B cell (primary cell): ENCODE measurements at regions not wholly inside any gene's neighbourhood (a gene's known extent, or its start where the extent isn't known, plus 50 kb on each side); places are given as distances from the start of the nearest gene placed in this dataset.

Source experiments
- ATAC-seq: fragments of 200-7000 bp; cut with Tn5 transposase; one replicate; pipeline ENCODE4 v1.10.0; 2021; ENCODE audit warnings: low read depth, mild to moderate bottlenecking, moderate number of reproducible peaks, moderate library complexity
- CTCF ChIA-PET: fragments of 350-600 bp; sonication (Branson Sonifier 250); formaldehyde crosslinking; loops from one replicate; lab custom pipeline; 2021; ENCODE audit warnings: antibody characterized with exemption, inconsistent platforms; lab: Charles Lee
- POLR2A ChIA-PET: fragments of 350-600 bp; sonication (Branson Sonifier 250); formaldehyde crosslinking; loops from one replicate; lab custom pipeline; 2021; ENCODE audit warnings: antibody characterized with exemption; lab: Charles Lee
- DNase-seq: peaks from one replicate; pipeline ENCODE4 v3.0.0; 2013
- H2AFZ ChIP-seq: 2 replicates; pipeline ENCODE4 v1.6.1; 2012; ENCODE audit warnings: mild to moderate bottlenecking, low read depth, low read length; ENCODE audit not compliant: insufficient read depth, poor library complexity, severe bottlenecking
- H3K27ac ChIP-seq, 2 donors: 1 replicate in 1 of 2; 2 replicates in 1 of 2; pipeline ENCODE4 v1.5.1; 2012 to 2013; ENCODE audit warnings: low read length in 2 of 2, mild to moderate bottlenecking in 2 of 2, moderate library complexity in 1 of 2
- H3K27me3 ChIP-seq, 4 experiments: fragments of 200-600 bp in 1 of 4; sonication (generic) in 1 of 4; replicated peaks in 1 of 4; 1 replicate in 2 of 4; 2 replicates in 2 of 4; pipeline versions ENCODE4 v1.6.1 to v1.7.0; 2013 to 2016; ENCODE audit warnings: low read length in 3 of 4, mild to moderate bottlenecking in 2 of 4, mixed read lengths in 1 of 4, moderate library complexity in 1 of 4; ENCODE audit not compliant: insufficient read depth in 4 of 4, control insufficient read depth in 3 of 4; ENCODE audit errors: control extremely low read depth in 1 of 4
- H3K36me3 ChIP-seq, 2 experiments: replicated peaks in 1 of 2; 1 replicate in 1 of 2; 2 replicates in 1 of 2; pipeline versions ENCODE4 v1.6.1 to v1.7.1; 2013; ENCODE audit warnings: low read length in 1 of 2; ENCODE audit not compliant: insufficient read depth in 2 of 2, control insufficient read depth in 1 of 2; ENCODE audit errors: control extremely low read depth in 1 of 2, extremely low read depth in 1 of 2
- H3K4me1 ChIP-seq, 2 donors: fragments of 200-600 bp in 1 of 2; sonication (generic) in 1 of 2; 1 replicate in 1 of 2; 2 replicates in 1 of 2; pipeline versions ENCODE4 v1.5.1 to v1.6.1; 2013 to 2017; ENCODE audit warnings: low read length in 2 of 2; ENCODE audit not compliant: control insufficient read depth in 2 of 2, insufficient read depth in 2 of 2
- H3K4me2 ChIP-seq: replicated peaks from 2 replicates; pipeline ENCODE3; 2012; ENCODE audit warnings: mild to moderate bottlenecking, low read depth, low read length; ENCODE audit not compliant: poor library complexity, severe bottlenecking
- H3K4me3 ChIP-seq, 5 experiments: fragments of 200-600 bp in 1 of 5; sonication (generic) in 1 of 5; 1 replicate in 3 of 5; 2 replicates in 2 of 5; pipeline versions ENCODE4 v1.5.1 to v1.7.0; 2011 to 2016; ENCODE audit warnings: low read length in 4 of 5, mild to moderate bottlenecking in 4 of 5, low read depth in 2 of 5, control low read depth in 1 of 5, moderate library complexity in 1 of 5; ENCODE audit not compliant: insufficient read depth in 1 of 5; ENCODE audit errors: control extremely low read depth in 1 of 5, extremely low read depth in 1 of 5
- H3K79me2 ChIP-seq: fragments of 200-600 bp; sonication (generic); one replicate; pipeline ENCODE4 v1.6.0; 2016; ENCODE audit warnings: low read length; ENCODE audit not compliant: control insufficient read depth, insufficient read depth
- H3K9ac ChIP-seq: fragments of 200-600 bp; sonication (generic); 2 replicates; pipeline ENCODE4 v1.6.1; 2017; ENCODE audit warnings: mild to moderate bottlenecking, low read length, moderate library complexity
- H3K9me3 ChIP-seq, 3 donors: one replicate each; pipeline versions ENCODE4 v1.6.1 to v1.7.1; 2013; ENCODE audit warnings: low read length in 2 of 3; ENCODE audit not compliant: control insufficient read depth in 2 of 3, insufficient read depth in 1 of 3; ENCODE audit errors: control extremely low read depth in 1 of 3
- H4K20me1 ChIP-seq: 2 replicates; pipeline ENCODE4 v1.6.0; 2012; ENCODE audit warnings: mild to moderate bottlenecking, low read length; ENCODE audit not compliant: insufficient read depth, control insufficient read depth, poor library complexity, severe bottlenecking
- H3K27ac Mint-ChIP-seq: one replicate; pipeline ENCODE4 v1.8.0; 2021; ENCODE audit warnings: mixed read lengths
- H3K27me3 Mint-ChIP-seq: one replicate; pipeline ENCODE4 v1.8.0; 2021; ENCODE audit warnings: mixed read lengths
- H3K4me1 Mint-ChIP-seq: one replicate; pipeline ENCODE4 v1.8.0; 2021; ENCODE audit warnings: mixed read lengths
- H3K4me3 Mint-ChIP-seq: one replicate; pipeline ENCODE4 v1.8.0; 2021; ENCODE audit warnings: mixed read lengths
- H3K9me3 Mint-ChIP-seq: one replicate; pipeline ENCODE4 v1.8.0; 2022; ENCODE audit warnings: mixed read lengths; ENCODE audit not compliant: insufficient read depth
- CTCF ChIP-seq: fragments of 200-600 bp; IDR thresholded peaks from one replicate; pipeline ENCODE4 v1.8.0; 2022; ENCODE audit warnings: antibody characterized with exemption, mild to moderate bottlenecking
- EZH2 ChIP-seq: IDR thresholded peaks from 2 replicates; pipeline ENCODE4 v1.6.1; 2012; ENCODE audit warnings: borderline replicate concordance, low read depth, mild to moderate bottlenecking, moderate library complexity, low read length; ENCODE audit not compliant: insufficient read depth, poor library complexity, severe bottlenecking
- WGBS: methylation state at CpG from one replicate; pipeline ENCODE4 v1.1.5; 2013; ENCODE audit warnings: missing lambda C conversion rate; ENCODE audit not compliant: insufficient coverage; 5-methylcytosine and 5-hydroxymethylcytosine counted together
- intact Hi-C: fragments of 100-400 bp; cut with micrococcal nuclease; formaldehyde crosslinking; loops from one replicate; pipeline ENCODE4 v1.10.0; 2022

GRCh38 chr12:75765170-75766059 lies 254.0 kb upstream of the KRR1 start:
- Histone ChIP-seq H4K20me1 (no peaks in the 10 kb centered on the region), H3K4me1 (no peaks in the 10 kb centered on the region), H3K79me2 (no peaks in the 10 kb centered on the region), H3K27ac (no peak overlapping the region), H3K4me3 (no peak overlapping the region), H3K4me2 (no peak overlapping the region), H3K9me3 (no peaks in the 10 kb centered on the region), H2AFZ (no peak overlapping the region), H3K27me3 (peaks cover 0 to 9% (median 0%) of the 10 kb centered on the region in 4 experiments), H3K9ac (no peak overlapping the region), H3K36me3 (no peaks in the 10 kb centered on the region)
- Mint-ChIP-seq H3K27me3 (peaks cover 27% of the 10 kb centered on the region), H3K4me3 (no peak overlapping the region), H3K4me1 (no peaks in the 10 kb centered on the region), H3K27ac (no peak overlapping the region), H3K9me3 (no peaks in the 10 kb centered on the region)
- intact Hi-C loops, result no loop called here
- CTCF ChIA-PET, result no interaction called here
- POLR2A ChIA-PET, result no interaction called here
- DNase-seq, result no peak
- no peak for ATAC-seq
- TF ChIP-seq EZH2 (no peak), CTCF (no peak)
- WGBS, result no CpG with 5 or more reads among the region's 3 CpGs

GRCh38 chr12:75764091-75764841 lies 252.9 kb upstream of the KRR1 start:
- Mint-ChIP-seq H3K4me1 (no peaks in the 10 kb centered on the region), H3K4me3 (no peak overlapping the region), H3K27me3 (peaks cover 25% of the 10 kb centered on the region), H3K9me3 (no peaks in the 10 kb centered on the region), H3K27ac (no peak overlapping the region)
- Histone ChIP-seq H3K9me3 (no peaks in the 10 kb centered on the region), H2AFZ (no peak overlapping the region), H3K9ac (no peak overlapping the region), H3K4me2 (no peak overlapping the region), H3K79me2 (no peaks in the 10 kb centered on the region), H3K4me1 (no peaks in the 10 kb centered on the region), H4K20me1 (no peaks in the 10 kb centered on the region), H3K36me3 (no peaks in the 10 kb centered on the region), H3K27me3 (peaks cover 0 to 9% (median 0%) of the 10 kb centered on the region in 4 experiments), H3K4me3 (no peak overlapping the region), H3K27ac (no peak overlapping the region)
- intact Hi-C loops, result no loop called here
- DNase-seq (no peak), ATAC-seq (no peak)
- POLR2A ChIA-PET, result no interaction called here
- WGBS, result 58% methylated on average over 3 of the region's 5 CpGs
- CTCF ChIA-PET, result no interaction called here
- TF ChIP-seq EZH2, result no peak
- no peak for TF ChIP-seq CTCF
